ENCODE measurements at regions not wholly inside any gene's neighbourhood (a gene's known extent, or its start where the extent isn't known, plus 50 kb on each side); places are given as distances from the start of the nearest gene placed in this dataset.

DNA sequence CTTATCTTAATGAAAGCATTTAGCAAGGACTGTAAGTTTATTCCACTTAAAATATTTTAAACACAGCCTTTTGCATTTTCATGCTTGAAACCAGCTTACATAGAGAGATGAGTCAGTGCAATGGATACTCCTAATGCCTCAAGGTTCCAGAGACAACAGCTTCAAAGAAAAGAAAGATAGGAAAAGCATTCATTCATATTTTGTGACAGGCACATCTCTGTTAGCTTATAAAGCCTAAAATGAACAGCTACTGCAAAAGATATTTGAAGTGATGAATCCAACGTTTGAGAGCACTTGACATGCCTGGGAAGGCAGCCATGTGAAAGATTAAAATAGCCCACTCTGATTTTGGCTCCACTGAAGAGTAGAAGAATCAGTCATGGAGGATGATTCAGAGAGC lies 814.5 kb downstream of the RPS29 start:
- CTCF ChIA-PET, result interaction anchor here (1.0 kb wide), 1 partner anchor 26 kb away, joined by 3 read pairs; no protein-coding TSS in a partner anchor
- Histone ChIP-seq H3F3A (replicated peaks; ENCODE audit: insufficient read depth) (no peaks in the 10 kb centered on the region), H3K4me1 (ENCODE audit: control insufficient read depth in 1 of 2, insufficient read depth in 2 of 2, low read depth in 1 of 2, low read length in 1 of 2) (no peaks in the 10 kb centered on the region), H3K4me2 (no peak overlapping the region), H4K20me1 (ENCODE audit: insufficient read depth) (no peaks in the 10 kb centered on the region), H3K79me2 (ENCODE audit: insufficient read depth) (no peaks in the 10 kb centered on the region), H3K9ac (no peak overlapping the region), H3K4me3 (ENCODE audit: low read depth in 2 of 2, low read length in 1 of 2) (no peak overlapping the region), H3K27ac (ENCODE audit: low read depth in 2 of 2, low read length in 1 of 2) (no peak overlapping the region), H3K9me2 (no peaks in the 10 kb centered on the region), H3K9me3 (no peaks in the 10 kb centered on the region), H3K27me3 (ENCODE audit: insufficient read depth) (no peaks in the 10 kb centered on the region), H2AFZ (ENCODE audit: low read depth) (no peak overlapping the region), H3K36me3 (replicated peaks in 1 of 2; ENCODE audit: control insufficient read depth in 1 of 2, insufficient read depth in 2 of 2, low read length in 1 of 2) (no peaks in the 10 kb centered on the region)
- POLR2A ChIA-PET, result no interaction called here
- 7% methylated on average over 1 of the region's 1 CpG for WGBS (ENCODE audit: low lambda C conversion rate)
- DNase-seq, result no peak
- no peak for TF ChIP-seq RFX5 (IDR thresholded peaks at IDR 0.05; ENCODE audit: low read length)
- no peak for TF ChIP-seq GATA2 (CRISPR knock-in tag; IDR thresholded peaks at IDR 0.05)
- no peak for TF ChIP-seq GABPA (IDR thresholded peaks at IDR 0.05; ENCODE audit: low read depth)
- TF ChIP-seq, protein P1, sequence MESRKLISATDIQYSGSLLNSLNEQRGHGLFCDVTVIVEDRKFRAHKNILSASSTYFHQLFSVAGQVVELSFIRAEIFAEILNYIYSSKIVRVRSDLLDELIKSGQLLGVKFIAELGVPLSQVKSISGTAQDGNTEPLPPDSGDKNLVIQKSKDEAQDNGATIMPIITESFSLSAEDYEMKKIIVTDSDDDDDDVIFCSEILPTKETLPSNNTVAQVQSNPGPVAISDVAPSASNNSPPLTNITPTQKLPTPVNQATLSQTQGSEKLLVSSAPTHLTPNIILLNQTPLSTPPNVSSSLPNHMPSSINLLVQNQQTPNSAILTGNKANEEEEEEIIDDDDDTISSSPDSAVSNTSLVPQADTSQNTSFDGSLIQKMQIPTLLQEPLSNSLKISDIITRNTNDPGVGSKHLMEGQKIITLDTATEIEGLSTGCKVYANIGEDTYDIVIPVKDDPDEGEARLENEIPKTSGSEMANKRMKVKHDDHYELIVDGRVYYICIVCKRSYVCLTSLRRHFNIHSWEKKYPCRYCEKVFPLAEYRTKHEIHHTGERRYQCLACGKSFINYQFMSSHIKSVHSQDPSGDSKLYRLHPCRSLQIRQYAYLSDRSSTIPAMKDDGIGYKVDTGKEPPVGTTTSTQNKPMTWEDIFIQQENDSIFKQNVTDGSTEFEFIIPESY (IDR thresholded peaks at IDR 0.05; ENCODE audit: borderline replicate concordance, low read depth), result no peak
- TF ChIP-seq SMC3 (IDR thresholded peaks at IDR 0.05; ENCODE audit: low read depth, low read length), result no peak
- TF ChIP-seq EZH2phosphoT487 (IDR thresholded peaks at IDR 0.05; ENCODE audit: borderline replicate concordance, low read depth), result no peak
- TF ChIP-seq MEF2A (IDR thresholded peaks at IDR 0.05; ENCODE audit: borderline replicate concordance, low read depth), result no peak
- no peak for TF ChIP-seq FOXM1 (IDR thresholded peaks at IDR 0.05; ENCODE audit: low read depth)
- TF ChIP-seq, protein P2, sequence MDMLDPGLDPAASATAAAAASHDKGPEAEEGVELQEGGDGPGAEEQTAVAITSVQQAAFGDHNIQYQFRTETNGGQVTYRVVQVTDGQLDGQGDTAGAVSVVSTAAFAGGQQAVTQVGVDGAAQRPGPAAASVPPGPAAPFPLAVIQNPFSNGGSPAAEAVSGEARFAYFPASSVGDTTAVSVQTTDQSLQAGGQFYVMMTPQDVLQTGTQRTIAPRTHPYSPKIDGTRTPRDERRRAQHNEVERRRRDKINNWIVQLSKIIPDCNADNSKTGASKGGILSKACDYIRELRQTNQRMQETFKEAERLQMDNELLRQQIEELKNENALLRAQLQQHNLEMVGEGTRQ (IDR thresholded peaks at IDR 0.05; ENCODE audit: borderline replicate concordance, low read depth, low read length), result no peak

DNA sequence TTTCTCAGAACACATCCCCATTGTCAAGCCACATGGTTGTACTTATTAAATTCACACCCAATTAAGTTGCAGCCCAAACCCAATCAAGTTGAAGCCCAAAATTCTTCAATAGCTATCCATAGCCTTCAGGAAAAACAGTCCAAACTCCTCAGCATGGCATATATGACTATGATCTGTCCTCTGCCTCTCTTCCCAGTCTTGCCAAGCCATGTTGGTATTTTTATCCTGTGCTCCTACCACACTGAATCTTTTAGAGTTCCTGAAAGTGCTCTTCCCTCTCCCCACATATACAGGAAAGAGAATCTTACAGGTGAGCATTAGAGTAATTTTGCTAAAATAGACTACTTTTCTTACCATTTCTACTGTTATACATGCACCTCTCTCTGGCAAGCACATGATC lies 834.9 kb downstream of the RPS29 start:
- Histone ChIP-seq H3K4me2 (no peak overlapping the region), H3K9me3 (no peaks in the 10 kb centered on the region), H2AFZ (ENCODE audit: low read depth) (no peak overlapping the region), H3K27me3 (ENCODE audit: insufficient read depth) (no peaks in the 10 kb centered on the region), H3K9me2 (no peaks in the 10 kb centered on the region), H3K4me1 (ENCODE audit: control insufficient read depth in 1 of 2, insufficient read depth in 2 of 2, low read depth in 1 of 2, low read length in 1 of 2) (no peaks in the 10 kb centered on the region), H3K36me3 (replicated peaks in 1 of 2; ENCODE audit: control insufficient read depth in 1 of 2, insufficient read depth in 2 of 2, low read length in 1 of 2) (no peaks in the 10 kb centered on the region), H3K27ac (ENCODE audit: low read depth in 2 of 2, low read length in 1 of 2) (no peak overlapping the region), H3F3A (replicated peaks; ENCODE audit: insufficient read depth) (no peaks in the 10 kb centered on the region), H3K9ac (no peak overlapping the region), H3K4me3 (ENCODE audit: low read depth in 2 of 2, low read length in 1 of 2) (no peak overlapping the region), H4K20me1 (ENCODE audit: insufficient read depth) (no peaks in the 10 kb centered on the region), H3K79me2 (ENCODE audit: insufficient read depth) (no peaks in the 10 kb centered on the region)
- POLR2A ChIA-PET, result no interaction called here
- CTCF ChIA-PET, result interaction anchor here (0.6 to 1.2 kb wide), 2 partner anchors 9 to 109 kb away, joined by 3 read pairs; no protein-coding TSS in a partner anchor
- DNase-seq, result no peak
- TF ChIP-seq, protein P3, sequence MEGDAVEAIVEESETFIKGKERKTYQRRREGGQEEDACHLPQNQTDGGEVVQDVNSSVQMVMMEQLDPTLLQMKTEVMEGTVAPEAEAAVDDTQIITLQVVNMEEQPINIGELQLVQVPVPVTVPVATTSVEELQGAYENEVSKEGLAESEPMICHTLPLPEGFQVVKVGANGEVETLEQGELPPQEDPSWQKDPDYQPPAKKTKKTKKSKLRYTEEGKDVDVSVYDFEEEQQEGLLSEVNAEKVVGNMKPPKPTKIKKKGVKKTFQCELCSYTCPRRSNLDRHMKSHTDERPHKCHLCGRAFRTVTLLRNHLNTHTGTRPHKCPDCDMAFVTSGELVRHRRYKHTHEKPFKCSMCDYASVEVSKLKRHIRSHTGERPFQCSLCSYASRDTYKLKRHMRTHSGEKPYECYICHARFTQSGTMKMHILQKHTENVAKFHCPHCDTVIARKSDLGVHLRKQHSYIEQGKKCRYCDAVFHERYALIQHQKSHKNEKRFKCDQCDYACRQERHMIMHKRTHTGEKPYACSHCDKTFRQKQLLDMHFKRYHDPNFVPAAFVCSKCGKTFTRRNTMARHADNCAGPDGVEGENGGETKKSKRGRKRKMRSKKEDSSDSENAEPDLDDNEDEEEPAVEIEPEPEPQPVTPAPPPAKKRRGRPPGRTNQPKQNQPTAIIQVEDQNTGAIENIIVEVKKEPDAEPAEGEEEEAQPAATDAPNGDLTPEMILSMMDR (IDR thresholded peaks at IDR 0.05), result no peak
- no peak for TF ChIP-seq RXRA (IDR thresholded peaks at IDR 0.05; ENCODE audit: borderline replicate concordance, low read depth)
- TF ChIP-seq EP300 (IDR thresholded peaks at IDR 0.05; ENCODE audit: borderline replicate concordance in 1 of 2, low read depth in 1 of 2, low read length in 1 of 2), result no peak
- TF ChIP-seq FOSL2 (IDR thresholded peaks at IDR 0.05; ENCODE audit: borderline replicate concordance, low read depth), result no peak
- no peak for TF ChIP-seq YY1 (IDR thresholded peaks at IDR 0.05; ENCODE audit: low read depth)
- no peak for TF ChIP-seq RCOR1 (IDR thresholded peaks at IDR 0.05; ENCODE audit: low read length)
- TF ChIP-seq, protein P2 (IDR thresholded peaks at IDR 0.05; ENCODE audit: borderline replicate concordance, low read depth, low read length), result no peak
- TF ChIP-seq FOXM1 (IDR thresholded peaks at IDR 0.05; ENCODE audit: low read depth), result no peak
- no peak for TF ChIP-seq TAF1 (IDR thresholded peaks at IDR 0.05; ENCODE audit: borderline replicate concordance, low read depth, low read length)
- no peak for TF ChIP-seq POLR2AphosphoS5 (IDR thresholded peaks at IDR 0.05; ENCODE audit: low read depth, low read length)
- TF ChIP-seq ELF1 (IDR thresholded peaks at IDR 0.05), result no peak
- TF ChIP-seq, protein P4, sequence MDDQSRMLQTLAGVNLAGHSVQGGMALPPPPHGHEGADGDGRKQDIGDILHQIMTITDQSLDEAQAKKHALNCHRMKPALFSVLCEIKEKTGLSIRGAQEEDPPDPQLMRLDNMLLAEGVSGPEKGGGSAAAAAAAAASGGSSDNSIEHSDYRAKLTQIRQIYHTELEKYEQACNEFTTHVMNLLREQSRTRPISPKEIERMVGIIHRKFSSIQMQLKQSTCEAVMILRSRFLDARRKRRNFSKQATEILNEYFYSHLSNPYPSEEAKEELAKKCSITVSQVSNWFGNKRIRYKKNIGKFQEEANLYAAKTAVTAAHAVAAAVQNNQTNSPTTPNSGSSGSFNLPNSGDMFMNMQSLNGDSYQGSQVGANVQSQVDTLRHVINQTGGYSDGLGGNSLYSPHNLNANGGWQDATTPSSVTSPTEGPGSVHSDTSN (IDR thresholded peaks at IDR 0.05), result no peak

Data from SK-N-SH (cell line).